DOHH2 (cell line): ENCODE measurements at regions not wholly inside any gene's neighbourhood (a gene's known extent, or its start where the extent isn't known, plus 50 kb on each side); places are given as distances from the start of the nearest gene placed in this dataset.

Experiments used
- H3F3A ChIP-seq: fragments of 200-600 bp; sonication (generic), shearing (Covaris generic); 2 replicates; pipeline ENCODE4 v1.6.0; 2016; ENCODE audit warnings: antibody characterized with exemption, mild to moderate bottlenecking; ENCODE audit not compliant: control insufficient read depth, insufficient read depth
- H3K27ac ChIP-seq: fragments of 200-600 bp; sonication (generic); 2 replicates; pipeline ENCODE4 v1.5.1; 2014; ENCODE audit warnings: low read depth, mild to moderate bottlenecking, low read length, moderate library complexity
- H3K27me3 ChIP-seq: fragments of 200-600 bp; sonication (generic); 2 replicates; pipeline ENCODE4 v1.6.1; 2014; ENCODE audit warnings: mild to moderate bottlenecking, low read length, mixed read lengths; ENCODE audit not compliant: control insufficient read depth
- H3K36me3 ChIP-seq: fragments of 200-600 bp; sonication (generic); 2 replicates; pipeline ENCODE4 v1.6.1; 2014; ENCODE audit warnings: mild to moderate bottlenecking, low read length, moderate library complexity, mixed read lengths; ENCODE audit not compliant: control insufficient read depth
- H3K4me1 ChIP-seq: fragments of 200-600 bp; sonication (generic); 2 replicates; pipeline ENCODE4 v1.6.1; 2014; ENCODE audit warnings: mild to moderate bottlenecking, low read length, mixed read lengths; ENCODE audit not compliant: control insufficient read depth
- H3K4me2 ChIP-seq: fragments of 200-600 bp; sonication (generic); 2 replicates; pipeline ENCODE4 v1.6.0; 2014; ENCODE audit warnings: mild to moderate bottlenecking, low read length, moderate library complexity
- H3K4me3 ChIP-seq: fragments of 200-600 bp; sonication (generic); 2 replicates; pipeline ENCODE4 v1.5.1; 2014; ENCODE audit warnings: mild to moderate bottlenecking, low read length, mixed read lengths
- H3K79me2 ChIP-seq: fragments of 200-600 bp; sonication (generic); 2 replicates; pipeline ENCODE4 v1.6.1; 2014; ENCODE audit warnings: mild to moderate bottlenecking, low read length, mixed read lengths; ENCODE audit not compliant: control insufficient read depth
- H3K9me2 ChIP-seq: fragments of 200-600 bp; sonication (generic); replicated peaks from 2 replicates; pipeline ENCODE4 v1.6.1; 2014; ENCODE audit warnings: mild to moderate bottlenecking, low read length, mixed read lengths; ENCODE audit not compliant: control insufficient read depth
- H3K9me3 ChIP-seq: fragments of 200-600 bp; sonication (generic); 2 replicates; pipeline ENCODE4 v1.6.1; 2014; ENCODE audit warnings: antibody characterized with exemption, low read length, mixed read lengths; ENCODE audit not compliant: control insufficient read depth, insufficient read depth
- H4K20me1 ChIP-seq: fragments of 200-600 bp; sonication (generic); 2 replicates; pipeline ENCODE4 v1.6.0; 2014; ENCODE audit warnings: low read depth, mild to moderate bottlenecking, antibody characterized with exemption, low read length, moderate library complexity; ENCODE audit not compliant: control insufficient read depth, insufficient read depth
- EZH2phosphoT487 ChIP-seq: fragments of 200-600 bp; sonication (generic); IDR thresholded peaks from 2 replicates; pipeline ENCODE4 v1.6.1; 2017; ENCODE audit warnings: borderline replicate concordance, mild to moderate bottlenecking, antibody characterized with exemption, low read length, moderate library complexity, mixed read lengths
- TF ChIP-seq, protein P1 (sequence below): fragments of 200-600 bp; sonication (generic); IDR thresholded peaks from one replicate; pipeline ENCODE4 v1.5.1; 2014; ENCODE audit warnings: antibody characterized with exemption, mild to moderate bottlenecking, low read depth, low read length; ENCODE audit not compliant: poor library complexity, severe bottlenecking

GRCh38 chr7:20931739-20932138 is 145.1 kb upstream of the SP8 start:
- Histone ChIP-seq H3K4me2 (no peak overlapping the region), H3K9me2 (no peaks in the 10 kb centered on the region), H3K9me3 (no peaks in the 10 kb centered on the region), H3K79me2 (no peaks in the 10 kb centered on the region), H3K4me3 (no peak overlapping the region), H3F3A (no peaks in the 10 kb centered on the region), H3K36me3 (no peaks in the 10 kb centered on the region), H3K4me1 (no peaks in the 10 kb centered on the region), H4K20me1 (no peaks in the 10 kb centered on the region), H3K27me3 (no peaks in the 10 kb centered on the region), H3K27ac (no peak overlapping the region)
- TF ChIP-seq EZH2phosphoT487: no peak
- TF ChIP-seq, protein P1, sequence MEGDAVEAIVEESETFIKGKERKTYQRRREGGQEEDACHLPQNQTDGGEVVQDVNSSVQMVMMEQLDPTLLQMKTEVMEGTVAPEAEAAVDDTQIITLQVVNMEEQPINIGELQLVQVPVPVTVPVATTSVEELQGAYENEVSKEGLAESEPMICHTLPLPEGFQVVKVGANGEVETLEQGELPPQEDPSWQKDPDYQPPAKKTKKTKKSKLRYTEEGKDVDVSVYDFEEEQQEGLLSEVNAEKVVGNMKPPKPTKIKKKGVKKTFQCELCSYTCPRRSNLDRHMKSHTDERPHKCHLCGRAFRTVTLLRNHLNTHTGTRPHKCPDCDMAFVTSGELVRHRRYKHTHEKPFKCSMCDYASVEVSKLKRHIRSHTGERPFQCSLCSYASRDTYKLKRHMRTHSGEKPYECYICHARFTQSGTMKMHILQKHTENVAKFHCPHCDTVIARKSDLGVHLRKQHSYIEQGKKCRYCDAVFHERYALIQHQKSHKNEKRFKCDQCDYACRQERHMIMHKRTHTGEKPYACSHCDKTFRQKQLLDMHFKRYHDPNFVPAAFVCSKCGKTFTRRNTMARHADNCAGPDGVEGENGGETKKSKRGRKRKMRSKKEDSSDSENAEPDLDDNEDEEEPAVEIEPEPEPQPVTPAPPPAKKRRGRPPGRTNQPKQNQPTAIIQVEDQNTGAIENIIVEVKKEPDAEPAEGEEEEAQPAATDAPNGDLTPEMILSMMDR: no peak

- Histone ChIP-seq H3K9me2 (no peaks in the 10 kb centered on the region), H3K9me3 (no peaks in the 10 kb centered on the region), H3K4me2 (no peak overlapping the region), H3K36me3 (no peaks in the 10 kb centered on the region), H3F3A (no peaks in the 10 kb centered on the region), H3K27me3 (no peaks in the 10 kb centered on the region), H3K4me3 (no peak overlapping the region), H4K20me1 (no peaks in the 10 kb centered on the region), H3K27ac (no peak overlapping the region), H3K4me1 (no peaks in the 10 kb centered on the region), H3K79me2 (no peaks in the 10 kb centered on the region)
- TF ChIP-seq, protein P1: no peak
- TF ChIP-seq EZH2phosphoT487: no peak
These were observed 146.3 kb upstream of the SP8 start for GRCh38 chr7:20932785-20933527.

GRCh38 chr7:20945451-20945850 is 158.8 kb upstream of the SP8 start:
- H3K9me2 ChIP-seq: no peaks in the 10 kb centered on the region

More at GRCh38 chr7:20945451-20945850, 158.8 kb upstream of the SP8 start:
- no peak overlapping the region for H3K4me3 ChIP-seq
- H3K27me3 ChIP-seq: no peaks in the 10 kb centered on the region
- H4K20me1 ChIP-seq: no peaks in the 10 kb centered on the region
- H3K9me3 ChIP-seq: no peaks in the 10 kb centered on the region
- TF ChIP-seq, protein P1: no peak
- no peak for TF ChIP-seq EZH2phosphoT487
- H3K79me2 ChIP-seq: no peaks in the 10 kb centered on the region
- H3F3A ChIP-seq: no peaks in the 10 kb centered on the region
- no peak overlapping the region for H3K4me2 ChIP-seq
- H3K36me3 ChIP-seq: no peaks in the 10 kb centered on the region
- H3K4me1 ChIP-seq: no peaks in the 10 kb centered on the region
- H3K27ac ChIP-seq: no peak overlapping the region
